LHCN-M2 (cell line): ENCODE measurements at regions not wholly inside any gene's neighbourhood (a gene's known extent, or its start where the extent isn't known, plus 50 kb on each side); places are given as distances from the start of the nearest gene placed in this dataset.

Source experiments
- DNase-seq: peaks from one replicate; pipeline ENCODE4 v3.0.0-alpha.2; 2012; ENCODE audit warnings: low read depth

DNA sequence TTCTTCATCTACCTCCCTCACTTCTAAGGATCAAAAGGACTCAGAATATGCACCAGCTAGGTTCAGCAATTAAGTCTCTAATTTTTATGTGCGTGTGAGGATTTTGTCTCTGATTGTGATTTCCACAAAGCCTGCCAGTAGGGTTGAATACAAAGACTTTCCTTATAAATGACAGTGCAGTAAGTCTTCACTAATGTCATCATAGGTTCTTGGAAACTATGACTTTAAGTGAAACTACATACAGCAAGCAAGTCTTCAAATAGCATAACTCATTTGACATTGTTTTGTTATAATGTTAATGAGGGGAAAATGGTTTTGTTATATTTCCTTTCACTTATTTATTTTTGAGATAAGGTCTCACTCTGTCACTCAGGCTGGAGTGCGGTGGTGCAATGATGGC lies 526.3 kb upstream of the DCC start:
- DNase-seq: no peak

DNA sequence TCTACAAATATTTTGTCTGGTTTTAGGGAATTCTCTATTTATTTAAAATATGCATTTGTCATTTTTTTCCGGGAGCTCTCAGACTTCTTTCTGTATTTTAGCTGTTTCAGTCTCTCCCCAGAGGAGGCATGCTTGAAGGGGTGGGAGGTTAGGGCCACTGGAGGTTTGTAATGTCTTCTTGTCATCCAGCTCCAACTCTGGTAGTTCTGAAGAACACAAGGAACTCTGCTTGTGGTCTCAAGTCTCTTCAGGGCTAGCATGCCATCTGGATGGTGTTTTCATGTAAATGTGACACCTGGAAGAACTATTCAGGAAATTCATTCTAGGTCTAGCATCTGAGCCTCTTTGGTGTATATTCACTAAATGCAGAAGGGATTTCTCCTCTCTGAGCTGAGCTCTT lies 518.4 kb upstream of the DCC start:
- DNase-seq: no peak

DNA sequence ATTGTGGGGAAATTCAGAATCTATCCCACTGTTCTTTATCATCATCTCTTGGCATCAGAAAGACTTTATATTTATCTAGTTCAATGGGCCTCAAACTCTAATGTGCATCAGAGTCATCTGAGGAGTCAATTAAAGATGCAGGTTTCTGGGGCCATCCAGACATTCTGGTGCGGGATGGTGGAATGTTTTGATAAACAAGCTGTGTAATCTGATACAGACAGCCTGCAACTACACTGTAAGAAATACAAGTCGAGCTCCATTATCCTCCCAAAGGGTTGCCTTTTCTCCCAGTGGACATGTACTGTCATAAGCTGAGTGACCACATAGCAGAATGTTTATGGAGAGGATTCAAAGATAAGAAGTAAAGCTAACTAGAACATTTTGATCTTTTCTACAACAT lies 515.3 kb upstream of the DCC start:
- DNase-seq: no peak

DNA sequence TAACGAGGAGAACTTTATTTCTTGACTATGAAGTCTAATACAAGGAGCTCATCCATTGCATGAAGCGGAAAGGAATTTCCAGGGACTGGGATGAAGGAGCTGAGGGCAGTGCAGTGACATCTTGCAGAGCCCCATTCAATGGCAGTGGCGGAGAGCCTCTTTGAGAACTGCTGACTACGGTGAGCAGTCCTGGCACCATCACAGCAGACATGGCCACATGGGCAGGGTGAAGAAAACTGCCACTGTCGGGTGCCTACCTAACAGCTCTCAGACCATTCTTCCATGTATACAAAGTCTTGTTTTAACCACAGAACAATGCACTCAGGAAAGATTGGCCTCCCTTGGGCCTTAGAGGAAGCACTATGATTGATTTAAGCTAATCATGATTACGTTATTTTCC lies 506.1 kb upstream of the DCC start:
- DNase-seq: no peak

DNA sequence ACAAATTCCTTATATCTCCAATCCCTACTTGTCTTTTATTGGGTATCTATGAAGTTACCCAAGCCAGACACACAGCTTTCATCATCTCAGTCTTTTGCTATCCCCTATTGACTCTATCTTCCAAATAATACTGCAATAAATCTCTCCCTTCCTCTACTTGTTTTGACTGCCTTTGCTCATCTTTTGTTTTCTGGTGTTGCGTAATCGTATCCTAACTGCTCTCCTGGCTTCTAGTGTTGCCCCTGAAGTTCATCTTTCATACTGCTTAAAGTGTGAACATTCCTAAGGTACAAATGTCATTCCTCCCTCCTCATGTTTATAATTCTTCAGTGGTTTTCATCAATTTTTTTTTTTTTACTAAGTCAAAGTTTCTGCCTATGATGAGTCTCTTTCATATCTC lies 491.3 kb upstream of the DCC start:
- no peak for DNase-seq

DNA sequence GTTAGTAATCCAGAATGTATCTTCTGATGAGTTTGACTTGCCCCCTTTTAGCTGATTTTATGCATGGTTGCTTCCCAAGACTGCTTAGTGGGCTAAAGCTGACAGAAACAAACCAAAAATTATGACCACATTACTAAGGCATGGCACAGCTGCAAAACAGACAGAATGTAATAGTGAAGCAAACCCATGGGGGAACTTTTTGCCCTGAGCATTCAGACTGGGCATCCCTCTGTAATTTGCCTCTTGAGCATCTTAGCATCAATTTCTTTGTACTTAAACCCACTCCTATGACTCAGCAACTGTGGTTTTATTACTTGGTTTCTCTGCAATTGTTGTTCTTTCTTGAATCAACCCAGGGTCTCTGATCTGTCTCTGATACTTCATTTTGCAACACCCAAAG lies 487.3 kb upstream of the DCC start:
- DNase-seq: no peak

DNA sequence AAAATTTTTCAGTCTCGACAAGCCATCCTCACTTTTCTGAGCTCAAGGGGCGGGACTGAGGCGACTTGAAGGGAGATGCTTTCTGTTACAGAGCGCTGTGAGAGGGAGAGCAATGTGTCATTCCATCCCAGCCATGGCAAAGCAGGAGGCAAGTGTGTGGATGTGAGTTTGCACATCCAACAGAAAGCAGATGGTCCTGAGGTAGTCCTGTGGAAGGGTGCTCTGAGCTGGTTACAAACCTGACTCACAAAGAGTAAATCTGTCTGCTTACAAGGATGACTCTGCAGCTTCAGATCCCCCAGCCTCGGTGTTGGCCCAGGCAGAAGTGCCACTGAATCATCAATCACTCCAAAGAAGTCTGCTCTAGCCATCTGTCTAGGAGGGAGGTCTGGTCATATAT lies 482.0 kb upstream of the DCC start:
- no peak for DNase-seq

DNA sequence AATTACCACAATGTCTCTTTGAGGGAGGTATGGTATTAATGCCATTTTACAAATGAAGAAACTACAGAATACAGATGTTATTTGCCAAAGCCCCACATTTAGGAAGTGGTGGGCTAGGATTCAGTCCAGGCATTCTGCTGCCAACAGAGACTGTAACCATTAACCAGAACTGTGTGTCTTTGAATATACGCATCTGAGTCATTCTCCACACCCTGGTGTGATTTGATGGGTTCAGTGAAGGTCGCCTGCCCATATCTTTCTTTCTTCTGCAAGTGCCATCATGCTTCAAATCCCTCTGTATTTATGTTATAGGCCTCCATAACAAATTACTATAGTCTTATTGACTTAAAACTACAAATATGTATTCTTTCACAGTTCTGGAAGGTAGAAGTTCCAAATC lies 479.0 kb upstream of the DCC start:
- DNase-seq: no peak

DNA sequence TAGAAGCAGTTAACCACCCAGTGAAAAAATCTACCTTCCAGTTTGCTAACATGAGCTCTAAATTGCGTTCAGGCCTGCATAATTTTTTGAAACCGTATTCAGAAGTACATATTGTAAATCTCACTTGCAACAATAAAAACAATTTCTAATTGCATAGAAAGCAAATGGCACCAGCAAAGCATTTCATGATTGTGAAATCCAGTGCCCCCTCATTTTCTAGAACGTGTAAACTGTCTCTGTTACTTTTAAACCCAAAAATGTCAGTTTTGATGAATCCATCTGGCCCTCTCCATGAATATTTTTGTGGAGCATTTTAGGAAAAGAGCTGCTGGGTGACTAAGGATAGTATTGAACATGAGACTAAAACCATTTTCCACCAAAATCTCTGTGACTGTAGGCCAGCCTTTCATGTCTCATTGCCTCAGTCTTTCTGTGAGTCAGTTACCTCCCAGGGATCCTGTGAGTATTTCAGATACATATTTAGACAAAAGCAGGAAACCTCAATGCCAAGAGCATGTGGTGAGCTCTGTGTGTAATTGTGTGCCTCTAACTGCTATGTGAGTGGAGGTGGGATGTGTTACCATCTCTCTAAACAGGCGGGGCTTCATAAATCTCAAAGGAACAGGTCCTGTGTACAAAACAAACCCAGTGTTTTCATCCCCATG lies 477.8 kb upstream of the DCC start:
- no peak for DNase-seq

DNA sequence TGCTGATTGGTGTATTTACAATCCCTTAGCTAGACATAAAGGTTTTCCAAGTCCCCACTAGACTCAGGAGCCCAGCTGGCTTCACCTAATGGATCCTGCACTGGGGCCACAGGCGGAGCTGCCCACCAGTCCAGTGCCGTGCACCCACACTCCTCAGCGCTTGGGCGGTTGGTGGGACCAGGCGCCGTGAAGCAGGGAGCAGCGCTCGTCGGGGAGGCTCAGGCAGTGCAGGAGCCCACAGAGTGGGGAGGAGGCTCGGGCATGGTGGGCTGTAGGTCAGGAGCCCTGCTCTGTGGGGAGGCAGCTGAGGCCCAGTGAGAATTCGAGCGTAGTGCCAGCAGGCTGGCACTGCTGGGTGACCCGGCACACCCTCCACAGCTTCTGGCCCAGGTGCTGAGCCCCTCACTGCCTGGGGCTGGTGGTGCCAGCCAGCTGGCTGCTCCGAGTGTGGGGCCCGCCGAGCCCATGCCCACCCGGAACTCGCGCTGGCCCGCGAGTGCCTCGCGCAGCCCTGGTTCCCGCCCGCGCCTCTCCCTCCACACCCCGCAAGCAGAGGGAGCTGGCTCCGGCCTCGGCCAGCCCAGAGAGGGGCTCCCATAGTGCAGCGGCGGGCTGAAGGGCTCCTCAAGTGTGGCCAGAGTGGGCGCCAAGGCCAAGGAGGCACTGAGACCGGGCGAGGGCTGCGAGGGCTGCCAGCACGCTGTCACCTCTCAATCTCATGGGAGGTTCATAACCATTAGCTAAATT lies 475.6 kb upstream of the DCC start:
- DNase-seq: no peak

DNA sequence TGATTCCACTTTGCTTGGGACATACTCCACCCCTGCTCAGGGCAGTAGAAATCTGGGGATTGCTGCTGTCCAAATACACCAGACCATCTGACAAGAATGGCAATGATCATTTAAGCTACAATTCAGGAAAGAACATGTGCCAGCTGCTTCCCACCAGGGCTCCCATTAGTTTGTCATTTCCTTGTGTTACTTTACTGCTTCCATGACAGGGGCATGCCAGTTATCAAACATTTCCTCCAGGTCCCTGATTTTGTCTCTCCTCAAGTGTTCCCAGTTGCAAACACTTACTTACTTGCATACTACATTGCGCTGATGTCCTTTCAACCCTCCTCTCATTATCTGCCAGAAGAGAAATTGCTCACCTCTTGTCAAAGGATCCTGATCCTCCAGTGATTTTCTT lies 474.5 kb upstream of the DCC start:
- no peak for DNase-seq

DNA sequence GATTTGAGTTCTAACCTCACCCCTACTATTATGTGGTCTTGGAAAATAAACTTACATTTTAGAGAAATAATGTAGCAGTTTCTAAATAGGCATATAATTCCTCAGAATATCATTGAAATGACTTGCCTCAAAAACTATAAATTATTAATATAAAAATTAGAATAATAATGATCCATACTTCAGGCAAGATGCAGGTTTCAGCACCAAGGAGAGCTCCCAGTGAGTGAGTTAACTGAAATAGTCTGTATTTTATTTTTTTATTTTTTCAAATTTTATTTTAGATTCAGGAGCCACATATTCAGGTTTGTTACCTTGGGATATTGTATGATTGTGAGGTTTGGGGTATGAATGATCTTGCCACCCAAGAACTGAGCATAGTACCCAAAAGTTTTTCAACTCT lies 472.2 kb upstream of the DCC start:
- peak; percentile 1 for DNase-seq

DNA sequence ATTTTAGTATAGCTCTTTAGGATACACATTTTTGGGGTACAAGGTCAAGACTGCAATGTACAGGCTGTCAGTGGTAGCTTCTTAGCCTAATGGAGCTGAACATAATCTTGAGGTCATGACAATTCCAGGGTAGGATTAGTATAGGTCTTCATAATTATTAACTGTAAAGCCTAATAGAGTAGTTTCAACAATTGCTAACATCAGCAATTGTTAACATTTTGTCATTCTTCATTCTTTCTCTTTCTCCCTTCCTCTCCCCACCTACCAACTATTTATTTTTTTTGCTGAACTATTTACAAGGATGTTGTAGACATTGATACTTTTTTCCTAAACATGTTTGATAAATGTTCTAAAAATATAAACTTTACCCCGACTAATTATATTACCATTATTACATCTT lies 461.3 kb upstream of the DCC start:
- no peak for DNase-seq

DNA sequence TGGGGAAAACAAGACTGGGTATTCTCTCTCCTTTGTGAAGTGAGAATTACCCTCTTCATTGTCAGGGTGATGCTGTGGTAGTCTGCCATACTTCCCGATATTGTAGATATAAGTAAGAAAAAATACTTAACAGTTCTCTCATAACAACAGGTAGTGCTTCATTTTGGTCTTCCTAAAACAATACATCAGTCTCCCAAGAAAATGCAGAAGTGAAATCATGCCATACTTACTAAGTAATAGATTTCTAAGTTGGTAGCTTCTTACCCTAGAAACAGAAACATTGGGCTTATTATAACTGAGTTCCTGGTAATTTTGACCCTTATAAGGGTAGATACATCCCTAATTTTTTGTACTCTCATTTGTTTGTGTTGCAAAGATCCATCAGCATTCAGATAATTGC lies 460.7 kb upstream of the DCC start:
- no peak for DNase-seq

DNA sequence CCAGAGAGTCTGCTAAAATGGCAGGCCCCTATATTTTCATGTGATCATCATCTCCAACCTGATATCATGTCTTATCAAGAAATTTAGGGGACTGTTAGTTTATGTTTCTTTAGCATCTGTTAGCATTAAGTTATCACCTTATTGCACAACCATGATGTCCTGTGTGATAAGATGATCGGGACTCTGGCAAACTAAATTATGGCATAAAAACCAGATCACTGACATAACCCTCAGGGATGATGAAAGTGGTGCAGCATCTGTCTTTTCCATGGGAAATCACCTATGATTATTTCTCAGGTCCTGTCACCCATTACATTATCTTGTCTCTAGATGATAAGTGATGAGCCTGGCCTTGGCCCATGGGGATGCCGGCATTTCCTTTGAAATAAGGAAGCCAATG lies 458.6 kb upstream of the DCC start:
- DNase-seq: no peak

DNA sequence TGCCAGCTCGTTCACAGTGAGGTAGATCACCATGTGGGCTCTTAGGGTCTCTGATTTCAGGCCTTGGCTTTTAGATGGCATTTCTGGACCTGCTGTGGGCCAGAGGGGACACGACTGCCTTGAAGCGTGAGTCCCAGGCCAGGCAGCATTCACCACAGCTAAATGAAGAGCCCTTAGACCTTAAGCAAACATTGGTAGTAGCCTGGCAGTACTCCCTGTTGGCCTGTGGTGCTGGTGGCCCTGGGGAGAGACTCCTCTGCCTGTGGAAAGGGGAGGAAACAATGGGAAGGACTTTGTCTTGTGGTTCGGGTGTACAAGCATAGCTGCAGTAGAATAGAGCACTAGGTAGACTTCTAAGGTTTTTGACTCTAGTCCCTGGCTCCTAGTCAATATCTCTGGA lies 456.0 kb upstream of the DCC start:
- DNase-seq: no peak

DNA sequence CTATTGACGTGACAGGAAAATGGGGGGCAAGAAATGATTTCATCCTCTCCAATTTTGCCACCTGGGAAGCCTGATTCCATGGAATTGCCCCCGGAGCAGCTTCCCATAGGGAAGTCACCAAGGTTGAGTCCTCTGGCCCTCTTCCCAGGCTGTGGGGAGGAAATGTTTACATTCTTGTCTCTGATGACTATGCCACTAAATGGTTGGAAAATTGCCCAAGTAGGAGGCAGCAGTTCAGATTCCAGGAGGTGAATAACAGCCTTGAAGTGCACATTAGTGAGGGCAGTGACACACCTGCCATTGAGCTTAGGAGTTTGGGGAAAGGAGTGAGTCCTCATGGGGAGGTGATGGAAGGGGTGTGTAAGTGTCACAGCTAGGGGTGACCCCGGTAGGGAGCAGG lies 449.2 kb upstream of the DCC start:
- no peak for DNase-seq

DNA sequence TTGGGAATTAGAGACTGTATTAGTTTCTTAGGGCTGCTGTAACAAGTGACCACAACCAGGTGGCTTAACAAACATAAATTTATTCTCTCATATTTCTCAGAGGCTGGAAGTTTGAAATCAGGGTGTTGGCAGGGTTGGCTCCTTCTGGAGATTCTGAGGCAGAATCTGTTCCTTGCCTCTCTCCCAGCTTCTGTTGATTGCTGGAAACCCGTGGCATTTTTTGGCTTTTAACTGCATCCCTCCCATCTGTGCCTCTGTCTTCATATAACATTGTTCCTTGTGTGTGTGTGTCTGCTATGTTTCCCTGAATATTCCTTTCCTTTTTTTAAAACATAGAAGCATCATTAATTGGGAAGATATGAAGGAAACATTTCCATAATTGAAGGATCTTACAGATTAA lies 448.1 kb upstream of the DCC start:
- no peak for DNase-seq

DNA sequence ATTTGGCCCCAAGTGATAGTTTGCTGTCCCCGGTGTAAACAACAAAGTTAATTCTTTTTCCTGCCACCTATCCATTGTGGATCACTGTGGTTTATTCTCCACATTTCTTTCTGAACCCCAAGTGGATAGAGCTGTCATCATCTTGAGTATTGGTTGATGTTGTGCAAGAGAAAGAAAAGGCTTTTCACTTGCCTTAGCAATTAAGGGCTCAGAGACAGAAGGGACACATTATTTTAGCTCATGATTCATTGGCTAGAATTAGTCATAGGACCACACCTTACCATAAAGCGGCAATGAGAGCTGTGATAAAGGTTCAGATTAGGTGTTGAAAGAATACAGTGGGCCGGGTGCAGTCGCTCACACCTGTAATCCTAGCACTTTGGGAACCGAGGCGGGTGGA lies 442.1 kb upstream of the DCC start:
- DNase-seq: no peak

DNA sequence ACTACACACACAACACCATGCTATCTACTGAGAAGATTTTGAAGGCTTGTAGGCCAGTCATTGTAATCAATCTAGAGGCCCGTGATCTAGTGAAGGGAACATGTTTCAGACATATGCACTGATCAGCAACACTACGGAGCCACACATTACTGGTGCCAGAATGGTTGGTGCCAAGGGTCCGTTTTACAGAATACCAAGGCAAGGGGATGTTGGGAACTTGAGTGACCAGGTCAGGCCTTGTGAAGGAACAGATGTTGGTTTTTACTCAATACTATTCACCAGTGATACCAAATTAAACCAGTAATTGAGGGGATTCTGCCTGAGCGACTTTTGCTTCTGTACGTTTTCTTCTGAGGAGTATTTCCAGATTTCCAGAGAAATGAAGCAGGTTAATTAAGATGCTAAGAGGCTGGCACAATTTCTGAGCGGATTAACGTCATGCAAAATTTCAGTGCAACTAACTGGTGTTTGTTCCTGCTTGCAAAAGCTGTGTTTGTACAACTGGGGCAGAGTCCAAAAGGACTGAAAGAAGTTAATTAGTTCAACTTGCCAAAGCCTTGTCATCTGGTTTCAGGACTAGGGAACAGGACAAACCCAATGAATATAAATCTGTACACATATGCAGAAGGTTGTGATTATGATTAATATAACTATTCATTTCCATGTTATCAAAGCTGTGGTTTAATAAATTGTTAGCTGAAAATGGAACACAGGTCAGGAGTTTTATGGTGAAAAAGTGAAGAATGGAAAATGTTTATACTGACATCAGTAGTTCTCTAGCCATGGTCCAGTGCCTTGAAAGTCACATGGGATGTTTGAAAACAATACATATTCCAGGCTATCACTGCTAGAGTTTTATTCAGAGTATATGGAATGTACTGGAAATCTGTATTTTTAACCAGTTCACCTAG lies 432.1 kb upstream of the DCC start:
- no peak for DNase-seq

DNA sequence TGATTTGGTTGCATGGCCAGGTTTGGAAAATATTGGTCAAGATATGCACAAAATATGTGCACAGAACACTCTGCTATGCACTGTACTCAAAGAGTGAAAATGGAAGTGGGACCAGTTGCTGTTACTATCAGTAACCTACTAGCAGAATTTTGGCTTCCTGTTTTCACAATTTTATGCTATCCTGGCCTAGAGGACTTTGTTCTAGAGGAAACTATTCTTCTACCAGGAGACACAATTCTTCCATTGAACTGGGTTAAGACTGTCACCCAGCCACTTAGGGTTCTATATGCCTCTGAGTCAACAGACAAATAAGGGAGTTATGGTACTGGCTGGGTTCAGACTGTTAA lies 431.4 kb upstream of the DCC start:
- no peak for DNase-seq

DNA sequence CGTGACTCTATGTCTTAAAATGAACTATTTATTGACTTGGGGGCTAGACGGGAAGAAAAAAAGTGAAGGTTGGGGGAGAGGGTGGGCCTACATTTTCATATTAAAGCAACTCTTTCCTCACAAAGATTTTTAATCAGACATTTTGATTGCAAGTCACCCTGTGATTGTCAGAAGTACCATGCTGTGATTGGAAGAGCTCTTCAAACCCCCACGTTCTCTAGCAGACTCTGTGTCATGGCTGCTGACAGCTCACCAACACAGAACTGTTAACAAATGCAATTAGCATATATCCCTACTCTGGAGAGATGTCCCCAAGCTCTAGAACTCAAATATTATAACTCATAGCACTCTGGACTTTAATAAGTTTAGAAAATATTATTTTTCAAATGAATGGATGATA lies 428.4 kb upstream of the DCC start:
- DNase-seq: no peak

DNA sequence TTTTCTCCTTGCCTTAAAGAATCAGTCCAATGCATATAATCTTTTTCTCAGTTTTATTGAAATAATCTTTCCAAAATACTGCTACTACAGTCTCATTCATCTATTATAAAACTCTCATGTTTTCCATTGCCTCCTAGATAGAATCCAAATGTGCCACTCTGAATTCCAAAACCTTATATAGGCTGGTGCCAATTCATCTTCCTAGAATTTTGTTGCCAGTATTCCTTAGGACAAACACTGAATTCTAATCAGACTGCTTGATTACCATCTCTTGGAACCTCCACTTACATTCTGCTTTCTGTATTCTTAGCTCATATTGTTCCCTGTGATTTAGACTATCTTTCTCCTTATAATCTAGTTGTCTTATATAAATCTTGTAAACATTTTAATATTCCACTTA lies 427.6 kb upstream of the DCC start:
- no peak for DNase-seq
